Lung (tissue), 11 donors: ENCODE measurements at regions not wholly inside any gene's neighbourhood (a gene's known extent, or its start where the extent isn't known, plus 50 kb on each side); places are given as distances from the start of the nearest gene placed in this dataset.

Source experiments
- ATAC-seq: fragments of 200-7000 bp; cut with Tn5 transposase; one replicate; pipeline ENCODE4 v1.9.1; 2020; ENCODE audit warnings: moderate number of reproducible peaks; ENCODE audit not compliant: insufficient read depth, low FRiP score
- DNase-seq, 3 donors: peaks; one replicate each; pipeline ENCODE4 v3.0.0-alpha.2; 2013 to 2017
- H3K27ac ChIP-seq, 2 donors: one replicate each; pipeline ENCODE4 v1.5.1; 2013; ENCODE audit warnings: mild to moderate bottlenecking in 2 of 2, moderate library complexity in 2 of 2, control low read depth in 1 of 2, inconsistent platforms in 1 of 2, low read depth in 1 of 2, low read length in 1 of 2
- H3K27me3 ChIP-seq, 3 donors: one replicate each; pipeline ENCODE4 v1.5.1; 2013; ENCODE audit warnings: low read length in 2 of 3; ENCODE audit not compliant: control insufficient read depth in 3 of 3, insufficient read depth in 3 of 3
- H3K36me3 ChIP-seq, 4 donors: one replicate each; pipeline ENCODE4 v1.5.1; 2013; ENCODE audit warnings: low read length in 4 of 4, mild to moderate bottlenecking in 1 of 4, moderate library complexity in 1 of 4; ENCODE audit not compliant: control insufficient read depth in 4 of 4, insufficient read depth in 4 of 4
- H3K4me1 ChIP-seq, 5 donors: one replicate each; pipeline ENCODE4 v1.5.1; 2013; ENCODE audit warnings: low read length in 5 of 5, mild to moderate bottlenecking in 2 of 5, moderate library complexity in 1 of 5; ENCODE audit not compliant: control insufficient read depth in 5 of 5, insufficient read depth in 5 of 5
- H3K4me3 ChIP-seq: one replicate; pipeline ENCODE4 v1.5.1; 2013; ENCODE audit warnings: mild to moderate bottlenecking, control low read depth, moderate library complexity
- H3K9ac ChIP-seq, 2 donors: one replicate each; pipeline ENCODE4 v1.5.1; 2013; ENCODE audit warnings: low read length in 2 of 2, control low read depth in 1 of 2; ENCODE audit not compliant: insufficient read depth in 1 of 2
- H3K9me3 ChIP-seq, 4 donors: one replicate each; pipeline ENCODE4 v1.5.1; 2013; ENCODE audit warnings: low read length in 3 of 4, mild to moderate bottlenecking in 1 of 4, moderate library complexity in 1 of 4; ENCODE audit not compliant: control insufficient read depth in 4 of 4, insufficient read depth in 3 of 4
- CTCF ChIP-seq: IDR thresholded peaks from 2 replicates; pipeline ENCODE4 v1.5.1; 2012; ENCODE audit warnings: mild to moderate bottlenecking; ENCODE audit errors: control extremely low read depth, extremely low read depth
- WGBS, 2 donors: extraction: QIAGEN DNeasy Blood & Tissue Kit; methylation state at CpG; one replicate each; pipeline ENCODE4 v1.1.7; 2013; 5-methylcytosine and 5-hydroxymethylcytosine counted together
- donor health status: control.
- donor health status: control.
- donor health status: Bipolar disorder and iron deficiency.
- donor health status: healthy.
- donor health status: DM: yes; HTN: yes; CAD: no.

GRCh38 chr2:172182624-172183023 lies 79.9 kb upstream of the DLX2 start:
- H3K27me3 ChIP-seq: no peaks in the 10 kb centered on the region
- no peaks in the 10 kb centered on the region for H3K9me3 ChIP-seq
- WGBS, 2 donors: 76 to 79% methylated on average over 4 of the region's 4 CpGs
- ATAC-seq (no peak), DNase-seq (no peak)
- H3K27ac ChIP-seq: no peak overlapping the region
- no peak overlapping the region for H3K9ac ChIP-seq
- H3K4me3 ChIP-seq: no peak overlapping the region
- H3K4me1 ChIP-seq: no peaks in the 10 kb centered on the region
- H3K36me3 ChIP-seq: no peaks in the 10 kb centered on the region
- TF ChIP-seq CTCF: no peak

- 94% methylated on average over 6 of the region's 6 CpGs for WGBS, 2 donors
- TF ChIP-seq CTCF: no peak
- no peaks in the 10 kb centered on the region for H3K4me1 ChIP-seq
- no peaks in the 10 kb centered on the region for H3K27me3 ChIP-seq
- no peak overlapping the region for H3K4me3 ChIP-seq
- ATAC-seq: no peak
- no peak overlapping the region for H3K9ac ChIP-seq
- DNase-seq: no peak
- no peaks in the 10 kb centered on the region for H3K36me3 ChIP-seq
- H3K27ac ChIP-seq: no peak overlapping the region
- H3K9me3 ChIP-seq: peaks cover 0 to 7% (median 3%) of the 10 kb centered on the region in 4 donors
These were observed 90.8 kb upstream of the DLX2 start for GRCh38 chr2:172193331-172194089.

GRCh38 chr2:172195836-172196376 lies 93.2 kb upstream of the DLX2 start:
- no peak overlapping the region for H3K4me3 ChIP-seq
- H3K27me3 ChIP-seq: no peaks in the 10 kb centered on the region
- DNase-seq: no peak
- WGBS, 2 donors: 85 to 89% methylated on average over 6 of the region's 6 CpGs
- H3K4me1 ChIP-seq: no peaks in the 10 kb centered on the region
- H3K36me3 ChIP-seq: no peaks in the 10 kb centered on the region
- no peak for TF ChIP-seq CTCF
- ATAC-seq: no peak
- no peak overlapping the region for H3K27ac ChIP-seq
- no peak overlapping the region for H3K9ac ChIP-seq
- H3K9me3 ChIP-seq: peaks cover 0 to 12% (median 9%) of the 10 kb centered on the region in 4 donors
